ENCODE measurements at regions not wholly inside any gene's neighbourhood (a gene's known extent, or its start where the extent isn't known, plus 50 kb on each side); places are given as distances from the start of the nearest gene placed in this dataset.

- ATAC-seq (no peak), DNase-seq (ENCODE audit: low read depth, low spot score) (no peak)
- intact Hi-C loops (cut with micrococcal nuclease), result no loop called here
- Histone ChIP-seq H3K9ac (ENCODE audit: low read length) (no peak overlapping the region), H3K4me1 (ENCODE audit: control insufficient read depth in 1 of 2, insufficient read depth in 2 of 2, low read length in 2 of 2) (no peaks in the 10 kb centered on the region), H4K20me1 (ENCODE audit: insufficient read depth) (no peaks in the 10 kb centered on the region), H3K79me2 (ENCODE audit: insufficient read depth, low read length) (no peaks in the 10 kb centered on the region), H3K4me2 (ENCODE audit: low read length) (no peak overlapping the region), H2AFZ (ENCODE audit: low read depth, low read length, poor library complexity, severe bottlenecking) (no peak overlapping the region), H3K4me3 (replicated peaks in 1 of 2; ENCODE audit: low read depth in 1 of 2, low read length in 2 of 2) (no peak overlapping the region), H3K9me3 (ENCODE audit: control insufficient read depth in 1 of 2, insufficient read depth in 1 of 2, low read depth in 1 of 2, low read length in 2 of 2) (no peaks in the 10 kb centered on the region), H3K36me3 (ENCODE audit: control insufficient read depth in 1 of 2, insufficient read depth in 2 of 2, low read length in 2 of 2) (no peaks in the 10 kb centered on the region), H3K9me2 (ENCODE audit: insufficient read depth) (0 out of 2 replicates have a peak, but pooled peaks cover 2% of the 10 kb centered on the region), H3K27ac (ENCODE audit: low read depth, low read length) (no peak overlapping the region), H3K27me3 (ENCODE audit: insufficient read depth, low read length) (no peaks in the 10 kb centered on the region)
- BruUV-seq (replicated peaks), result no TSS peak
- CTCF ChIA-PET, result no interaction called here
- no peak for TF ChIP-seq CEBPB (IDR thresholded peaks at IDR 0.05; ENCODE audit: low read depth)
- TF ChIP-seq YY1 (IDR thresholded peaks at IDR 0.05; ENCODE audit: extremely low read depth, insufficient replicate concordance, low read depth, low read length), result no peak
- TF ChIP-seq EZH2 (IDR thresholded peaks at IDR 0.05), result no peak
- no peak for TF ChIP-seq EGR1 (IDR thresholded peaks at IDR 0.05; ENCODE audit: low read depth)
- TF ChIP-seq ZBTB33 (IDR thresholded peaks at IDR 0.05; ENCODE audit: extremely low read depth, insufficient replicate concordance, low read length), result no peak
- no peak for TF ChIP-seq ATF3 (IDR thresholded peaks at IDR 0.05)
- no peak for TF ChIP-seq POLR2A (IDR thresholded peaks at IDR 0.05; ENCODE audit: borderline replicate concordance, extremely low read depth, insufficient read depth, insufficient read length)
- no peak for TF ChIP-seq ELF1 (IDR thresholded peaks at IDR 0.05; ENCODE audit: borderline replicate concordance, low read depth)
- no peak for TF ChIP-seq EZH2phosphoT487 (IDR thresholded peaks at IDR 0.05; ENCODE audit: borderline replicate concordance)
- no peak for TF ChIP-seq SRF (IDR thresholded peaks at IDR 0.05; ENCODE audit: low read depth)
- TF ChIP-seq REST (IDR thresholded peaks at IDR 0.05; ENCODE audit: low read depth), result no peak
- no peak for TF ChIP-seq MAX (IDR thresholded peaks at IDR 0.05)
- no peak for TF ChIP-seq JUND (IDR thresholded peaks at IDR 0.05)
- TF ChIP-seq ZNF274 (IDR thresholded peaks at IDR 0.05; ENCODE audit: low read depth, low read length), result no peak
- no peak for TF ChIP-seq FOSL1 (IDR thresholded peaks at IDR 0.05; ENCODE audit: low read depth)
- no peak for TF ChIP-seq SIN3A (IDR thresholded peaks at IDR 0.05; ENCODE audit: low read depth)
- TF ChIP-seq POLR2AphosphoS5 (IDR thresholded peaks at IDR 0.05; ENCODE audit: low read depth, low read length), result no peak
- TF ChIP-seq RAD21 (IDR thresholded peaks at IDR 0.05; ENCODE audit: low read depth), result no peak
- TF ChIP-seq SP1 (IDR thresholded peaks at IDR 0.05; ENCODE audit: low read depth), result no peak
- no peak for TF ChIP-seq CBX3 (IDR thresholded peaks at IDR 0.05; ENCODE audit: low read depth)
- POLR2A ChIA-PET, result no interaction called here
- RAD21 ChIA-PET (ENCODE audit: low non-redundant PET in 1 of 2, low total read pairs in 2 of 2, uncharacterized antibody in 2 of 2, unreplicated experiment in 2 of 2), result no interaction called here
Observed at GRCh38 chr4:96194993-96195392, 355.1 kb downstream of the PDHA2 start.
